OCI-LY7 (cell line): ENCODE measurements at regions not wholly inside any gene's neighbourhood (a gene's known extent, or its start where the extent isn't known, plus 50 kb on each side); places are given as distances from the start of the nearest gene placed in this dataset.

ENCODE experiments used
- CTCF ChIP-seq: fragments of 200-600 bp; sonication (generic); conservative IDR thresholded peaks from 2 replicates; pipeline ENCODE4 v1.5.1; 2014; ENCODE audit warnings: mild to moderate bottlenecking, antibody characterized with exemption, low read length, moderate library complexity, mixed read lengths
- EZH2phosphoT487 ChIP-seq: fragments of 200-600 bp; sonication (generic); IDR thresholded peaks from 2 replicates; pipeline ENCODE4 v1.6.1; 2018; ENCODE audit warnings: low read depth, borderline replicate concordance, mild to moderate bottlenecking, mixed run types, antibody characterized with exemption, low read length, moderate library complexity, mixed read lengths

DNA sequence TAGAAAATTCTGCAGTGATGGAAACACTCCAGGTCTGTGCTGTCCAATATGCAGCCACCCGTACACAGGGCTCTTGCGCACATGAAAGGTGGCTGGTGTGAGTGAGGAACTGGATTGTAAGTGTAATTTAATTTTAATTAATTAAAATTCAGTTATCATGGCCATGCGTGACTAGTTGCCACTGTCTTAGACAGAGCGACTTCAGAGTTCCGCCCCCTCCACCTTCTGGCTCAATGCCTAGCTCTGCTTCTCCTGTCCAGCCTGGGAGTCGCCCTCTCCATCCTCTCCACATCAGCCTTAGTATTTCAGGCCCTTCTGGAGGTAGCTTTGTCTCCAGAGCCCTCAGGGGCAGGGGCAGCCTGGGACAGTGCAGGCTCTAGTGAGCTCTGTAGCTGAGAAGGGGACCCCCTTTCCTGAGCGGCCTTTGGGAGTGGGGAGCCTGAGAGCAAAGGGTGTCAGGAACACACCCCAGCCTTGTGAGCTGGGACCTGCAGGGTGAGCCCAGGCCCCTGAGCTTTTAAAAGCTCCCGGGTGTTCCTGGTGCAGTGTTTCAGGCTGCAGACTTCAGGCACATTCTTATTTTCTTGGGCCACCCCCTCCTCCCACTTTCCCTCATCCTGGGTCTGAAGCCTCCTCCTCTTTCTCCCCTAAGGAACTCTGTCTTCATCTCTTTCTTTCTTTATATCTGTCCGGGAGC lies 99.4 kb downstream of the IRF8 start:
- TF ChIP-seq CTCF (no peak), EZH2phosphoT487 (no peak)
